ENCODE measurements at regions not wholly inside any gene's neighbourhood (a gene's known extent, or its start where the extent isn't known, plus 50 kb on each side); places are given as distances from the start of the nearest gene placed in this dataset.

DNA sequence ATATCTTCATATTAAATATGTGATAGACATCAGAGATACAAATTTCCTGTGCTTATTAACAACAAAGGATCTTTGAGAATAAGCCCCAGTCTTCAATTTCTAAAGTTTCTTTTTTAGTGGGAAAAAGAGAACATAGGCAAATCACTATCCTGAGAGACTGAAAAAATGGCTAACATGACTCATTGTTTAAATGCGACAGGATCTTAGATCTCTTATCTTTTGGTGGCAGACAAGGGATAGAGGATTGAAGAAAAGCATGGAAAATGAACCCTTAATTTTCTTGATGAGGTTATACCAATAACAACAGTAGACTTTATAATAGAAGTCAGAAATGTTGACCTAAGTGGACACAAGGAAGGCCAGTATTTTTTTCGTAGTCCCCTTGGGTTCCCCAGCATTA, 178.6 kb upstream of the MAP3K7 start:
- DNase-seq, result no peak

DNA sequence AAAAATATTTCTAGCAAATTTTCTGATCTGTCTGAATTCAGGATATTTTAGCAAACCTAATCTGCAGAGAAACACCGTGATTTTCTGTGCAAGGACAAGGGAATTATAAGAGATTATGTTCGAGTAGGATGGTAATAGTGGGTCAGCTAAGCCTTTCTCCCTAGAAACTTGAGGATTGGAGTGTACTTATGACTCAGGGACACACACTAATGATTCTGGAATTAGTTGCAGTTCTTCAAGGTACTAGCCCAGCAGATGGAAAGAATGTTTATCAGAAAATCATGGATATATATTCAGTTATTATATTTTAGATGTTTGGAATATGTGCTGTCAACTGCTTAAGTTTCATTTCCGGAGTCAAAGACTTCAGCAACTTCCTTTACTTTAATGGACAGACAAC, 177.1 kb upstream of the MAP3K7 start:
- DNase-seq, result peak; percentile 12

DNA sequence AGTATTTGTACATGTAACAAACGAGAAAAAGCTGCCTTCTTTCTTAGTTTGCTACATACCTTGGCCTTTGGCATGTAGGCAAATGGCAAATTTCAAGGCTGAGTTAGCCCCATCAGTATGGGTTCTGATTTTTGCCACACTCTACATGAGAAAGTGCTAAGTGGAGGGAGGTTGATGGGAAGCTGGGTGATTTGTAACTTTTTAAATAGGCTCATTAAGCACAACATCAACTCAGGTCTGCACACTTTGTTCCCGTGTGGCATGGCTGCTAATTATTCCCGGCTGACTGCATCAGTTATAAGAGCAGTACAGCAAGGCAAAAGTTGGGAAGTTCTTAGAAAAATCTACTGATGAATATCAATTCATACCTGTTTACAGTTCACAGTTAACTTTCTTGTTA, 172.8 kb upstream of the MAP3K7 start:
- no peak for DNase-seq

DNA sequence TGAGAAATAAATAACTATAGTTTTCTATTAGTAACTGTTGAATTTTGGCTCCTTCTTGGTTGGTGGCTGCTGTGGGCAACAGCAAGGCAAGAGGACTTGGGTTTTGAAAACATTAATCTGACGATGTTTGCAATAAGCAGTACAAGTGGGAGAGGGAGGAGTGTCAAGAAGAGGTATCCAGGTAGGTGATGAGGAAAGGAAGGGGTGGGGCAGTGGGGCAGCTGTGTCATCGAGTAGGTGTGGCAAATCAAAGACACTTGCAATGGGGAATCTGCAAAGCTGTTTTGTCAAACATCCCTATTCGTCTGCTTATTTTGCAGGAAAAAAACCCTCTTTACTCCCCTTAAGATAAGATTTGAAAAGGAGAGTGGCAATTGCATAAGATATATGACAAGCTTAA, 171.9 kb upstream of the MAP3K7 start:
- no peak for DNase-seq

DNA sequence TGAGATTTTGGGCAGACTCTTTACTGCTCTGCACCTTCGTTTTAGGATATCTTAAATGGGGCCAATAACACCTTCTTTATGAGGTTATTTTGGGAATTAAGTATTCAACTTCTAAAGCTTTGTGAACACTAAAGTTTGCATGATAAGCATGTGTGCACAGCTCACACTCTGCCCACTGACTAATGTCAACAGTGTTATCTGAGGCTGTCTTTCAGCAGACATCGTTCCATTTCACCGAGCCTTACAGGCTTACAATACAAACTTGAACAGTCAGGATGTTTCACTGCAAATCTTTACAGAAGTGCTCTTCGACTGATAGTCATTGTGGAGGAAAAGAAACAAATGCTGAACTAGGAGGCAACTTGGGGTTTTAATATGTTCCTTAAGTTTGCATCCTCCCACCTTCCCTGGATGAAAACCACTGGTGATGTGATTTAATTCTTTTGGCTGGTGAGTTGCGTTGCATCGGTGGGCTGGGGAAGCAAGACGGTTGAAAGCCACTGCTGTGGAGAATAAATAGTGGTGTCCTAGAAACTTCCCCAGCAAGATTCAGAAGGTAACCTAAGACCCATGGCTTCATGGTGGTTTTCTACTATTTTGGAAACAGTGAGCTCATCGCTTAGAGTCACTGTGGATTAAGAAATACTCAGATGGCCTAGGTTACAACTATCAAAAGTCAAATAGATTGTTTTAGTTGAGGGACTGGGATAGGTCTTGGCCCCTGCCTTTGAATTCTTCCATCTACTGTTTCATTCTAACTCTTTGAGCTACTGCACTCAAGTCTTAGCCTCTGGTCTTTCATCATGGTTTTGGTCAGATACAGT, 167.2 kb upstream of the MAP3K7 start:
- no peak for DNase-seq

DNA sequence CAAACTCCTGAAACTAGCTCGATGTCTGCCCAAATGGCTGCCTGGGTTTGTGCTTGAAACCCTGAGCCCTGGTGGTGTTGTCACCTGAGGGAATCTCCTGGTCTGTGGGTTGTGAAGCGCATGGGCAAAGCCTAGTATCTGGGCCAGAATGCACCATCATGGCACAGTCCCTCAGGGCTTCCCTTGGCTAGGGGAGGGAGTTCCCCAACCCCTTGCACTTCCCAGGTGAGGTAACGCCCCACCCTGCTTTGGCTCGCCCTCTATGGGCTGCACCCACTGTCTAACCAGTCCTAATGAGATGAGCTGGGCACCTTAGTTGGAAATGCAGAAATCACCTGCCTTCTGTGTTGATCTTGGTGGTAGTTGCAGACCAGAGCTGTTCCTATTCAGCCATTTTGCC, 152.9 kb upstream of the MAP3K7 start:
- DNase-seq, result no peak

DNA sequence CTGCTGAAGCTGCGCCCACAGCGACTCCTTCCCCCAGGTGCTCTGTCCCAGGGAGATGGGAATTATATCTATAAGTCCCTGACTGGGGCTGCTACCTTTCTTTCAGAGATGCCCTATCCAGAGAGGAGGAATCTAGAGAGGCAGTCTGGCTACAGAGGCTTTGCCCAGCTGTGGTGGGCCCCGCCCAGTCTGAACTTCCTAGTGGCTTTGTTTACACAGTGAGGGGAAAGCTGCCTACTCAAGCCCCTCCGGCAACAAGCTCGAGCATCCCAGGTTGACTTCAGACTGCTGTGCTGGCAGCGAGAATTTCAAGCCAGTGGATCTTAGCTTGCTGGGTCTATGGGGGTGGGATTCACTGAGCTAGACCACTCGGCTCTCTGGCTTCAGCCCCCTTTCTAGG, 152.5 kb upstream of the MAP3K7 start:
- DNase-seq, result no peak

DNA sequence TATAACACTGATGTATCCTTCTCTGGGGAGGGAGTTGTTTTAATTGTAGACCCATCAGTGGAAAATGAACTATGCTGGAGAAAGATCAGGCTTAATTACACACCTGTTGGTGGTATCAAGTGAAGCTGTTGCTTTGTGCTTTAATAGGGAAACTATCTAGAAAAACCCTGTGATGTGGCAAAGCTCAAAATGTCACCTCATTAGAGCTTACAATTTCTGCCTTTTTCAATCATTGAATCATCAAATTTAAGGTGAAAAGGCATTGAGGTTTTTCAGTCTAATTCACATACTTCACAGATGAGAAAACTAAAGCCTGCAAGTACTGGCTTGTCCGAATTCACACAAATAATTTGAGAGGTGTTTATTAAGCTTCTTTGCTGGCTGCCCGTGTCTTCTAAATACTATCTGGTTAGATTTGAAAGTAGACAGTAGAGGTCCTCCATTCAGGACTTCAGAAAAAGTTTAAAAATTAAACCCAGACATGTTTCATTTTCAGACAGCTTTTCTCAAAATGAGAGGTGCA, 143.3 kb upstream of the MAP3K7 start:
- no peak for DNase-seq

DNA sequence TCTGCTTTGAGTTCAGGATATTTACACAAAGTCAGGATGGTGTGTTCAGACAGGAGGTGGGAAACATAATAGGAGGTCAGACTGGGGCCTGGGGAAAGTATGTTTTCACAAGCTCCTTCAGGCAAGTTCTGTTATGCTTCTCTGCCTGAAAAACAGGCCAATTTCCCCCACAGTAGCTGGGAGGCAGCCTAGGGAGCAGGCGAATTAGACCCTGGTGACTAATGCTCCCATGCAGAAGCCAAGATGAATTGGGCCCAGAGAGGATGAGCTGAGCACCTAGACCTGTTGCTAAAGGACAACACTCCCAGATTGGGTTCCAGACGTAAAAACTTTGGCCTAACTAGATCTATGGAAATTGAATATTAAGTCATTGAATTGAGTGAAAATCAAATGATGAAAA, 142.2 kb upstream of the MAP3K7 start:
- DNase-seq, result no peak

DNA sequence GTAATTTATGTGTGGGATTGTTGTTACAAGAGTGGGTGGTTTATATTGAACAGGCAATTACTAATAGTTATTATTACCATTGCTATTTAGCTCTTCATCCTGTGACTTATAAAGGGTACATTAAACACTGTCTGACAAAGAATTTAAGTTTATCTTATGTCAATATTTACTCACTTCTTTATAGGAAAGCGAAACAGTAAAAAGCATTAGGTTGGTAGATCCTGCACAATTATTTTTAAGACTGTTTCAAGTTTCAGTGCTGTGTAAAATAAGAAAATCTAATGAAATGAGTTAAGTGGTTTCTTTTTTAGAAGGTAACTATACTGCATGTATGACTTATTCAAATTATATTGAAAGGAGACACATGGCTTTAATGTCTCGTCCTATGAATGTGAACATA, 135.8 kb upstream of the MAP3K7 start:
- no peak for DNase-seq

DNA sequence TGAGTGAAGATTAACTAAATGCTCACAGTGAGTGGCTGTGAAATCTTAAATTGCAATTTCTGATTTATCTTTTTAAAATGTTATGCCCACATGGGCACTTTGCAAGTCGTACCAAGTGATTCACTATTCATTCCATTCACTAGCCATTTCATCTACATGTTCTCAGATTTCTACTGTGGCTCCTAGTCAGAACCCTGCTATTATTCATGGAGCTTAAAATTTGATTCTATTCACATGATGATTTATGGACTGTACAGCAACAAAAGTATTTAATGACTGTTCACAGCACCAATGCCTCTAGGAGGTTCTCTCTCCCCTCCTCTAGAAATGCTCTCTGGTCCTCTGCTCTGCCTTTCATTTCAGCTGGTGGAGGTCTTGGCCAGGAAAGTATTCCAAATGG, 133.5 kb upstream of the MAP3K7 start:
- no peak for DNase-seq

DNA sequence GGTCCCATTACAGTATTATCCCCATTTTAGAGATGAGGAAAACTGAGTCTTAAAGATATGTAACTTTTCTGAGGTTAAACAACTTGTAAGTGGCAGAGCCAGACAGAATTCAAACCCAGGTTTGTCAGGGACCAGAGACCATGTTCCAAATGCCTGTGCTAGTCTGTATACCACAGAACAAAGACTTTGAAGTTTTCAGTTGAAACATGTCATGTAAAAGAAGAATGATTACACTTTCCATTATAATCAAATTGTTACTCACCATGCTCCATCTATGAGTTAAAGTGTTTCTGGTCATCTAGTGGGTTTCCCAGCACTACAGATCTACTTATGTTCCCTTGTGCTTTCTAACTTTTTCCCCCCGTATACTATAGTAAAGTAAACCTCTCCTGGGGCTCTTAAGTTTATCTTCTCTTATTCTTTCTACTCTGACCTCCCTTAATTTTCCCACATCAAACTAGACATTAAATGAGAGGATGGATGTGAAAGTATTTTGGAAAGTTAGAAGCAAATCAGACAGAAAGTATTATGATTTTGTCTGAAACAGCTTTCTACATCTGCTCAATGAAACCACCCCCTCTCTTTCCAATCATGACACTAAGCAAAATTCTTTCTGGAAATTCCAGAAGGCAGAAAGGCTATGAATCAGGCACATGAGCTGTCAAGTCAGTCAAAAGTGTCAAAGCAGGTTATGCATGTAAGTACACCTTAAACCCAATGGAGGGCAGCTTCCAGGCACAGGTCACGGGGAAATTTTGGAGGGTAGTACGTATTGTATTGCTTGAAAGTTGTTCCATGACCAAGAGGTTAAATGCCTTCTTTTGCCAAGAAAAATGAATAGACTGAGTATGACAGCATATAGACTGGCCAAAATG, 132.7 kb upstream of the MAP3K7 start:
- no peak for DNase-seq

DNA sequence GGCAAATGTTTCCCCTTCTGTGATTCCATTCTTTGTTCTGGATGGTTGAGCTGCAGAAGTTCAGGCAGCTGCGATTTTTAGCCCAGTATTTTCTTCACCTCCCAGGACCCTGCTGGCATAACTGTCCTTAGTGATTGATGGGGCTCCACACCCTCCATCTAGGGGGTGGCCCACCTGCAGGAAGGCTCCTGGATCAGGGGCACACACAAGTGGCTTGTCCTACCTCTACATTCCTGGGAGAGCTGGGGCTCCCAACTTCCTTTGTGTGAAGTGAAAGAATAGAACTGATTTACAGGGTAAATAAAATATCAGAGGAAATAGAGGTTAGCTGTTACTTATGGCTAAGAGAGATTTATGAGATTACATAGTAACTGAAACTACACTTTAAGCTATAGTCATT, 129.5 kb upstream of the MAP3K7 start:
- DNase-seq, result no peak

DNA sequence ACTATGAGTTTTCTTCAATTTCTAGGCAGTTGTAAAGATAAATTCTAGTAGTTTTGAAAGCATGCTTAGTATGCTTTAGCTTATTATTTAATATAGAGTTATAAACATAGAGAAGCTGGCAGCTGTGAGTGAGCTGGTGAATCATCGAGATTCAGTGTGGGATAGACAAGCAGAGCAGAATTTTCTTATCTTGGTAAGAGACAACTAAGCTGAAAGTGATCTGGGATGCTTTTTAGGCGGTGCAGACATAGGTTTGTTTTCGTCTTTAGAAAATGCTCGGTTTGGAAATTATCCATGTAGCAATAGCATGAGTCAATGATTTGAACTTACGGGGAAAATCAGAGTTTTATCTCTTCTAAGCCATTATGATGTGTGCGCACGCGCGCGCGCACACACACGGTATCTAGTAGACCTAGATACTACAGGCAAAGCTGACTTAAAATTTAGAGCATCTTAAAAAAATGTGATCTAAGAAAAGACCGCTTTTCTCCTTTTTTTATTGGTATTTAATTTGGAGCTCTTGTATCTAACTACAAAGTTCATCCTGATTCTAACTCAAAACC, 128.3 kb upstream of the MAP3K7 start:
- no peak for DNase-seq

DNA sequence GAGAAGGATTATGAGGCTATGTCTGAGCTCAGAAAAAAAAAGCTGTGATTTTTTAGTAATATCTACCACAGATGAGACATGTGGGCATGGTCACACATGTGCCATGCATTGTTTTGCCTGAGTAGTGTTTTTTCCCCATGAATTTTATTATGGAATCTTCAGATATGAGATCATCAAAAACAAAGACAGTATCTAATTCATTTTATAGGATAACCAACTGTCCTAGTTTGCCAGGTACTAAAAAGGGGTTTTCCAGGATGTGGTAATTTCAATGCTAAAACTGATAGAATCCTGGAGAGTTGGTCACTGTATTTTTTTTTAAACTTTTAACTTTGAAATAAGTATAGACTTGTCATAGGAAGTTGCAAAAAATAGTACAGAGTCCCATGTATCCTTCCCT, 127.4 kb upstream of the MAP3K7 start:
- DNase-seq, result no peak

DNA sequence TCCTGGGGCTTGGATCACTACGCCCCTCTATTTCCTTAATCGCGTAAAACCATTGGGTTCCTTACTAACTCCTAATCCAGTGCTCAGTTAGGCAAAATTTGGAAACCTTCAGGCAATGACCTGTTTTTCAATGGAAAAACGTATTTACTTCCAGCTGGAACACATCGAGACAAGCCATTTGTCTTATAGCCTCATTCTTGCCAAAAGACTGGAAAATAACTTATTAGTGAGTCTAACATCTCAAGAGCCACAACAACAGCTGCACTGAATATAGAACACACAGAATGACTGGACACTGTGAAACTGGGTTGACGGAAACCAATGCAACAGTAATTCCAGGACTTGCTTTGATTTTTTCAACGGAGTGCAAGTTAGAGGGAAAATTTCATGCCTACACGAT, 125.2 kb upstream of the MAP3K7 start:
- no peak for DNase-seq

DNA sequence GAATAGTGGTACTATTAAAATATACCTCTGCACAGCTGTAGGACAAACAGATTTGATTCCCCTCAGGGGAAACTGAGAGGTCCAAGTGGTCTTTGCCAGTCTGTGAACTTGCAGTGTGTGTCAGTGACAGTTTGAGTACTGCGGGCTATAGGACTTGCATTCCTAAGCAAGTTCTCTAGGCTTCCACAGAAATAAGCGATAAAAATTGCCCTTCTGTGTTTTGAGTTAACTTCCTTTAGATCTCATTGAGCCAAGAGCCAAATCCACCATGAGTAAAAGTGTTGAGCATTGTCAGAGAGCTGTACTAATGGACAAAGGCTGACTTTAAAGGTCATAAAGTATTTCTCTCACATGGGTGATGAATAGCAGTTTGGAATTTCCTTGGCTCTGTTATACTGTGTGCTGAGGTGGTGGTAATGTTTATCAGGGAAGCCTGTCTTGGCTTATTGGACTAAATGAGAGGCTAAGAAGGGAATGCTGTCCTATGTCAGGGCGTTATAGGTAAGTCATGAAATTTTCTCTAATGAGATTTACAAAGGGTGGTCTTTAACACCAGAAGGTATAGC, 122.6 kb upstream of the MAP3K7 start:
- DNase-seq, result no peak

DNA sequence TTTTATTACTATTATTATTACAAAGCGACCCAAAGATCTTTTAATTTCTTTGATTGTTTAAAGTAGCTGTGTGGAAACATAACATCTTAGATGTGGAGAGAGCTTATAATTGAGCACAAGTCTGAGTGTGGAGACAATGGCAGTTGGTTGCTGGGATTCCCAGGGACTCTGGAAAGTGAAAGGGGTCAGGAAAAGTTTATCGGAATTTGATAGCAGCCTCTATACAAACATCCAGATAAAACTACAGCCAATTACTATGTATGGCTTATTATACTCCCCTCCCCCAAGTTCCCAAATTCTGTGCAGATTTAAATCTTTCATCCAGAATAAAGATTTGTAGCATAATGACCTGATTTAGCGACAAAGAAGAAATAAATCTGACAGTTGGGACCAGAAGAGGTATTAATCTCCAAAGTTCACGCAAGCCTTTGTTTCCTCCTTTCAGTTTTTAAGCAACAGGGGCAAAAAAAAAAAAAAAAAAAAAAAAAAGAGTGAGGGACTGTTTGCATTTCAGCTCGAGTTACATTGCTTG, 121.4 kb upstream of the MAP3K7 start:
- DNase-seq, result no peak

DNA sequence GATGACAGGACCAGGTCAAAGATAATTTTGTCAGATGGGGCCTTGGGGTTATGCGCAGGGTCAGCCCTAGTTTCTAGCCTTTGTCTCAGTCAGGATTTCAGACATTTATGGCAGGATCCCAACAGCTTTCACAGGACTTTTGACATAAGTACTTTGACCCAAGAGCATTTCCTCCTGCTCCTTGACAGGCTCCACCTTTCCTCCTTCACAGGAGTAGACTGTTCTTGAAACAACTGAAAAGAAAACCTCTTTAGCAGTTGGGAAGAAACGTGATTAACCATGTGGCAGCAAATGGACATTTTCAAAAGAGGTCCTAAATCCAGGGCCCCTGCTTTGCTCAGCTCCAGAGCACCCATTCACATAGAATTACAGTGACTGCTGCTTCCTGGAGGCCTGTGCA, 120.4 kb upstream of the MAP3K7 start:
- DNase-seq, result no peak

DNA sequence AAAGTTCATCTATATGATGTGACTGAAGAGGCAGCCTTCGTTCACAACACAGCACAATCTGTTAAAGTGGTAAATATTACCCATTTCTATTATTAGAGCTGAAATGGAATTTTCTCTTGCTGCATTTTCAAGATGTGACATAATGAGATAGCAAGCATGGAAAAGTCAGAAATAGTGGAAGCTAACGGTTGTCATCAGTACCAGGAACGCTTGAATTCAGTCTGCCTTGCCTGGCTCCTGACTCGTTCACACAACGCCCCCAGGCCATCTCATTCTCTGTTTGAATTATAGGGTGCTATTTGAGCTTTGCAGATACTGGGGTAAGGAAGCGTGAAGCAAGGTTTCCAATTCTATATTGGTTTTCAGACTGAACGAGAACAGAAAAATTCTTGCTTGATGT, 116.5 kb upstream of the MAP3K7 start:
- DNase-seq, result no peak

DNA sequence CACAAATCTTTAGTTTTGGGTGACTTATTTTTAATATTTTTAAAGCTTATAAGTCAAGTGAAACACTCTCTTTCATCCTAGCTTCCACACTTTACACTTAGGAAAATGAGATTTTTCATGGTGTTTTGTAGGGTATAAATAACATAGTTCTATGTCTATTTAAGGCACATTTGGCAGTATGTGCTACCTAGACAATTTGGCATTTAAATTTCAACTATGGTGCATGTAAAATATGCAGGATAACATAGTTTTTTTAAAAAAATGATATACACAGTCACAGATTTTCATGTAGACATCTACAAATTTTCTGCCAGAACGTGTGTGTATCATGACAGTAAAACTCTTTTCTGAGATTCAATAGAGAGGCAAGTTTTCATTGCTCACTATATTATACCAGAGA, 115.1 kb upstream of the MAP3K7 start:
- no peak for DNase-seq

DNA sequence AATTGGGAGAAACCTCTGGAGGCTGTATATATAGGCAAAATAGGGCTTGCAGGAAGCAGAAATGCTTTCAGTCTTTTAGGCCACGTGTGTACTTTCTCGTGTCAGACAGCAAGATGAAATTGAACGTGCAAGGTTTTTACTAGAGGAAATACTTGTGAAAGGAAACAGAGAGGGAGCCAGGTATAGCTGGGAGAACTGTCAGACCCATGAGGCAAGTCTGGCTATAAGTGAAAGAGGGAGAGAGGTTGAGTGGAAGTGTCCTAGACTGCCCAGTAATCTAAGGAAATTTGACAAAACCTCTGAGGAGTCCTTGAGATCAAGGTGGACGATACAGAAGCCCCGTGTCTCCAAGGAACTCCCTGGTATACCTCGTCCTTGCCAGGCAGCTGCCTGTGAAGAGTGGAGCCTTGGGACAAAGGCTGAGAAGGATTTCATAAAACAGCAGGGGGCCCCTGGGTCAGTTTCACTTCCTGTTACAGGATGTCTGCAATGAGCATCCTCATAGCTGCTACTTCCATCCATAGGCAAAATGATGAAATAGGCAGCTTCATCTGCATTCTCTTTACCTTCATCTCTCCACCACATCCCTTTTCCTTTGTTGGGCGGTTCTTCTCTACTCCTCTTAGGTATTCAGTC, 114.4 kb upstream of the MAP3K7 start:
- no peak for DNase-seq

Measured in fibroblast of skin of back (primary cell).